CD4-positive, alpha-beta T cell treated with Interleukin-12 subunit alpha and Interleukin-12 subunit beta, for 1 hour (primary cell): ENCODE measurements at regions not wholly inside any gene's neighbourhood (a gene's known extent, or its start where the extent isn't known, plus 50 kb on each side); places are given as distances from the start of the nearest gene placed in this dataset.
"Not testable (repeated sequence)": the region's sequence is repeated elsewhere in the genome, so short reads cannot be mapped to it uniquely, and the experiment has no call there.

ENCODE experiments used
- DNase-seq: peaks from one replicate; pipeline ENCODE4 v3.0.0-alpha.2; 2020

GRCh38 chr9:20237686-20238085, 384.6 kb downstream of the MLLT3 start:
- no peak for DNase-seq

GRCh38 chr9:20236676-20237075, 385.6 kb downstream of the MLLT3 start:
- DNase-seq: no peak

GRCh38 chr9:20235206-20235605, 387.1 kb downstream of the MLLT3 start:
- DNase-seq: not testable (repeated sequence)

- no peak for DNase-seq
Measured at GRCh38 chr9:20228096-20228495, 394.2 kb downstream of the MLLT3 start.

GRCh38 chr9:20227166-20227874, 395.0 kb downstream of the MLLT3 start:
- DNase-seq: no peak

DNA sequence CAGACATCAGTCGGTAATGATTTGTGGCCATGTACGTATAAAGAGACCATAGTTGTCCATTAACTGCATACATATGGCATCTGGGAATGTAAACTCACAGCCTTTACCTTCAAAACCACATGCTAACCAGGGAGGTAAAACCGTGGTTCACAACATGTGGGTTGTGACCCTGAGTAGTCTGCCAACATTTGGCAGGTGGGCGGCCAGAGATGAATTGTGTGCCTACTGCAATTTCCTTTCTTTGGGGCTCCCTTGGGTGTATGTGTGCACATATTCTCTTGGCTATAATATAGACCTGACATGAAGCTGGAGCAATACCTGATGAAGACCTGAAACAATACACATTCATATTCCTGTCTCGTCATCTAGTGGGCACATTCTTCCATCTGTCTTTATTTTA, 396.0 kb downstream of the MLLT3 start:
- no peak for DNase-seq

- DNase-seq: no peak
Measured at GRCh38 chr9:20225826-20226225, 396.5 kb downstream of the MLLT3 start.

DNA sequence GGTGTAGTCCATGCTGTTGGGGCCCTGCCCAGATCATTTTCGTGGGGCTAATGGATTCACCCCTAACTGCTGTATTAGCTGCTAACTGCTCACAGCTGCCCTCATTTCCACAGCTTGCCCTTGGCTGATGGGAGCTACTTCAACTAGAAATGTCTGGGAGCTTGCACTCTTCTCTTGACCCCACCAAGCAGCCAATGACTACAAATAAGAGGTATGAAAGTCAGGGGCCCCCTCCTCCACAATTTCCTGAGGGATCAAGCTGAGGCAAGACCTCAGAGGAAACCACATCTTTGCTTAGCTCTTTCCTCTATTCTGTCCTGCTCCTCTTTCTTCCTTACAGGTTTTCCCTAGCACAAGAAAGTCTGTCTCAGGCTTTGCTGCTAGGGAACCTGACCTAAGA, 397.5 kb downstream of the MLLT3 start:
- DNase-seq: no peak

DNA sequence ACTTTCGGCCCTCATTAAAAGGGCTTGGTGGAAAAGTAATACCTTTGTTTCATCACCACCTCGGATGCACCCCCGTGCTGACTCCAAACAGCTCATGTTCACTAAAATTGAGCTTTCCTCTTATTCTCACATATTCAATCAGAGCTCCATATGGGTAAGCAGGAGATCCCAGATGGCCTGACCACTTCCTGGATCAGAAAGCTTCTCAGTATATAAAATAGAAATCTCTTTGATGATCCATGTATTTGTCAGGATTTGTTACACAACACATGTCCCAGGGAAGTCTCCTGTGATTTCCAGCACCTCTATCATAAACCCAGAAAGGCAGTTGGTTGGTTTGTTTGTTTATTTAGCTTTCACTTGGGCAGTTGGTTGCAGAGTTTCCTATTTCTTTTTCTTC, 402.0 kb downstream of the MLLT3 start:
- DNase-seq: no peak

- DNase-seq: no peak
Measured at GRCh38 chr9:20219437-20219836, 402.9 kb downstream of the MLLT3 start.

DNA sequence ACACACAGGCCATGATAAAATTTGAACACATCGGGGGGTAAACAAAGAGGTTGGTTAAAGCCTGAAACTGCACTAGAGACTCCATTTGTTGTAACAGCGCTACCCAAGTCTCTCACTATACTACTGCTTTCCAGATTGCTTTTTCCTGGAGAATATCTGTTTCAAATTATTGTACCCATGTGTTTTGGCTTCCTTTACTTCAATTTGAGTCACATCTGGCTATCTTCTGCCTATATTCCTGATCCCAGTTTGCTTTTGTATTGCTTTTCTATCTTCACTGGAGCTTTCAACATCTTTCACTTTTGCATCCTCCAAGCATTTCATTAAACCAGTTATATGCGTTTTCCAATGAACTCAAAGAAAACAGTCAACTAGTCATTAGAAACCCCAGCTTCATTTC, 404.7 kb downstream of the MLLT3 start:
- no peak for DNase-seq

DNA sequence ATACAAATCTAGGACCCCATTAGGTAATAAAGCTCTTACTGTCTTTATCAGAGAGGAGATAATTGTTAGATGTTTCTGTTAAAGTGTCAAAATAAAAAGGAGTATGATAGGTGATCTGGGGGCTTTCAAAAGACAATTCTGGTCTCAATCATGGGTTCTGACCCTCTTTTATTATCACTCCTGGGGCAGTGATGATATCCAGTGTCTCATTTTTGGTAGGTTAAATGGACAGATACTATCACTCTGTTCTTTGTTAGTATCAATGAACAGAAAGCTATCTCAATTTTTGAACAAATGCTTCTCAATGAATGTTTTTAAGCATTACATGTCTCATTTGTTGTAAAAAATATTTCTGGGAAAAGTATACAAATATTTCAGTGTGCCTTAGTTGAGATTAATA, 405.9 kb downstream of the MLLT3 start:
- no peak for DNase-seq

- no peak for DNase-seq
Measured at GRCh38 chr9:20215552-20215951, 406.7 kb downstream of the MLLT3 start.

DNA sequence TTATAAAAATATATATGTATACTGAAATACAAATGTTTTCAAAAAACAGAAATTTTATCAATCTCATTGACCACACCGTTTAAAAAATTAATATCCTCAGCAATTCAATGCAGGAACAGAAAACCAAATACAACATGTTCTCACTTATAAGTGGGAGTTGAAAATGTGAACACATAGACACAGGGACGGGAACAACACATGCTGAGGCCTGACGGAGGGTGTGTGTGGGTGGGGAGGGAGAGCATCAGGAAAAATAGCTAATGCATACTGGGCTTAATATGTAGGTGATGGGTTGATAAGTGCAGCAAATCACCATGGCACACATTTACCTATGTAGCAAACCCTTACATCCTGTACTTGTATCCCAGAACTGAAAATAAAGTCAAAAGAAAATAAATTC, 409.5 kb downstream of the MLLT3 start:
- DNase-seq: no peak

DNA sequence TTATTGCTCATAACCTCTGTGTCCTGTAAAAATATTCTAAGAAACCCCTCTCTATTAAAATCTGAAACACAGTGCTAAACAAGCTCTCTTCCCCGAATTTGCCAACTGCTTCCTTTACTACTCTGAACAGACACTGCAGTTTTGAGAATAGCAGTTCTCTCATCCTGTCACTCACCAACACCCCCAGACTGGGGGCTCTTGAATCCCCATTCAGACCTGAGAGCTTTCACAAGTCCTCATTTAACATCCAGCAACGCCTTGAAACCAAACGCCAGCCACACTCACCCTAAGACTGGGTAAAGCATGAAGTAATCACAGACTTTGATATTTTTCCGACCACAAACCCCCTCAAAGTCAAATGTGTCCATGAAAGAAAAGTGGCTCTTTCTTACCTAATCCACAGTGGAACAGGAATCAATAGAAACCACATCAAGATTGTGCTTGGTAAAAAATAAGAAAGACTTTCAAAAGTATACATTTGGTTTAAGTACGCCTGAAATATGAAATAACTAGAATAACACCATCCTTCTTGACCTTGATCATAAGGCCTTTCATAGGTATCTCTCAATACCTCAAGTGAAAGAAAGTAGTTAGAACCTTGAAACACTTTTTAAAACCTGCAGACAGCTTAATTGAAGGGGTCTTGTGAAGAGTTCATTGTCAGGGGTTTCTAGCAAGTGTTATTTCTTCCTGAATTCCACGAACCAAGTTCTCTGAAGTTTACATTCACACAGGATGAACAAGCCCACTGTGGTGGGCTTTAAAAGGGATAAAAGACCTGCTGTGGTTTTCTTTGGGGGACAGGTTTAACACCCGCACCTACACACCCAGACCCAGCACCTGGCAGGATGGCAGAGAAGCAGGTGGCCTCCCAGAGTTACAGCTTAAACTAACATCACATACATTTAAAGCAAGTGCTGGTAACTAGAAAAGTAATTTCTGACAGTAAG, 412.6 kb downstream of the MLLT3 start:
- peak; percentile 24 for DNase-seq

DNA sequence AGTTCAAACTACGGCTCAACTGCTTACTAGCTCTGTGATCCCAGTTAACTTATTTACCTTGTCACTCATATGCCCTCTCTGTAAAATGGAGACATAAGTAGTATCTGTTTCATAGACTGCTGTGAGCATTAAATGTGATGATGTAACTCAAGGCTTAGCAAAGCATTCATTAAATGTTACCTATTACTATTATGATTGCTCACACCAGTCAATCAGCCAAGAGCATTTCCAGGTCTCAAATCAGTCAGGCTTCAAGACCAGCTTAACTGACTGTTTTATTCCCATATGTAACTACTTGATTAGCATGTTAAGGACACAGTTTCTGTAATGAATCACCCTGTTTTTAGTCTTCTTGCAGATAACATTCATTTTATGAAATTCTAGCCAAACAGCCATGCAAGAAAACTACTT, 413.3 kb downstream of the MLLT3 start:
- DNase-seq: no peak

- DNase-seq: no peak
Measured at GRCh38 chr9:20208226-20208625, 414.1 kb downstream of the MLLT3 start.

GRCh38 chr9:20207176-20207575, 415.1 kb downstream of the MLLT3 start:
- no peak for DNase-seq

GRCh38 chr9:20205821-20206220, 416.5 kb downstream of the MLLT3 start:
- no peak for DNase-seq

GRCh38 chr9:20200991-20201431, 412.2 kb upstream of the SLC24A2 start:
- DNase-seq: no peak

DNA sequence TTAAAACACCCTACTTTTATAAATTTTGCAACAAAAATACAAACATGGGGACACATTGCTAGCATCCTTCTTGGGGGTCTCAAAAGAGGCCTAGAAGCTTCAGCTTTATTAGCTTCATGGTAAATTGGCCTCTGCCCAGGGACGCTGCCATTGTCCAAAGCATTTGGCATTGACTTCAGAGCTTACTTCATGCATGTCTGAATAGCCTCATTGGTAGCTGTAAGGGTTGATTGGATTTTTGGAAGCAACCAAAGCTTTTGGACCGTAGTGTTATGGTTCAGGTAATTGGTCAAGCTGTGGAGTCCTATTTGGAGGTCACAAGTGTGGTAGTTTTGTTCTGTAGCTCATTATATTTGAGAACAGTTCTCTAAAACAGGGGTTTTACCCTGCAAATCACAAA, 411.7 kb upstream of the SLC24A2 start:
- no peak for DNase-seq

- no peak for DNase-seq
Measured at GRCh38 chr9:20199111-20199510, 410.3 kb upstream of the SLC24A2 start.

DNA sequence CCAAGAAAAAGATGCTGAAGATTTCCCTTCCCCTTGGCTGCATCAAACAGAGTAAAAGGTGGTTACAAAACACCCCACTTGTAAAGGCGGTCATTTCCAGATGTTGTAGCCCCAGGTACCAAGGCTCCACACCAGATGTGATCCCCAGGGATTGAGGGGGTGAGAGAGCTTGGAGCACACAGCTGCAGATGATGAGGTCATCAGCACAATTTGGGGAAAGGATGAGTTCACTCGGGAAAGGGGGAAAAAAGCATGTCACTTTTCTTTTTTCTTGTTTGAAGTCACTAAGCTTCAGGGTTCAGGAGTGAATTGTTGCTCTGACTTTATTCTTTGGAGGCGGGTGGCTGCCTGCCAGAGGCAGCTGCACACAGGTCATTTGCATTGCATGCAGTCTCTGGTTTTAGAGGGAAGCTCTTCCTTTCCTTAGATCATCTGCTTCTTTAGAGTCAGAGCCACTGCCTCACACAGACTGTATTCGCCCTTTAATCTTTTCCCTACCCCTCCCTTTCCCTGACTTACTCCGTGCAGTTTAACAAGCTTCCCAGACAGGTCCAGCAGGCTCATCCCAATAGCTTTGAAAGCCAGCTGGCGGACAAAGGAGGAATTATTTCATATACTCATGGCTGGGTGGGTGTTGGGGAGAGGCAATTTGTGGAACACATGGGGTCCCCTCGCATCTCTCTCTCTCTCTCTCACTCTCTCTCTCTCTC, 409.3 kb upstream of the SLC24A2 start:
- no peak for DNase-seq
